Effector memory CD4-positive, alpha-beta T cell (primary cell): ENCODE measurements at regions not wholly inside any gene's neighbourhood (a gene's known extent, or its start where the extent isn't known, plus 50 kb on each side); places are given as distances from the start of the nearest gene placed in this dataset.
"Not testable (repeated sequence)": the region's sequence is repeated elsewhere in the genome, so short reads cannot be mapped to it uniquely, and the experiment has no call there.

Source experiments
- DNase-seq, 3 donors: peaks; one replicate each; pipeline ENCODE4 v3.0.0-alpha.2; 2020
- H3K27ac ChIP-seq: 2 replicates; pipeline ENCODE4 v1.7.0; 2013; ENCODE audit warnings: mild to moderate bottlenecking, low read length, moderate library complexity; ENCODE audit not compliant: insufficient read depth, poor library complexity, severe bottlenecking
- H3K27me3 ChIP-seq: replicated peaks from 2 replicates; pipeline ENCODE4 v1.7.0; 2013; ENCODE audit warnings: mild to moderate bottlenecking, low read length; ENCODE audit not compliant: insufficient read depth, control insufficient read depth, poor library complexity, severe bottlenecking
- H3K36me3 ChIP-seq: 2 replicates; pipeline ENCODE4 v1.7.0; 2013; ENCODE audit warnings: mild to moderate bottlenecking, low read length, moderate library complexity; ENCODE audit not compliant: control insufficient read depth, insufficient read depth
- H3K4me1 ChIP-seq: 2 replicates; pipeline ENCODE4 v1.7.0; 2013; ENCODE audit warnings: low read length, mild to moderate bottlenecking; ENCODE audit not compliant: control insufficient read depth, insufficient read depth, poor library complexity, severe bottlenecking
- H3K4me3 ChIP-seq: 2 replicates; pipeline ENCODE4 v1.7.0; 2013; ENCODE audit warnings: low read length, low read depth, mild to moderate bottlenecking; ENCODE audit not compliant: insufficient read depth, poor library complexity, severe bottlenecking
- H3K9me3 ChIP-seq: 2 replicates; pipeline ENCODE4 v1.7.0; 2013; ENCODE audit warnings: mild to moderate bottlenecking, low read length, moderate library complexity; ENCODE audit not compliant: control insufficient read depth

DNA sequence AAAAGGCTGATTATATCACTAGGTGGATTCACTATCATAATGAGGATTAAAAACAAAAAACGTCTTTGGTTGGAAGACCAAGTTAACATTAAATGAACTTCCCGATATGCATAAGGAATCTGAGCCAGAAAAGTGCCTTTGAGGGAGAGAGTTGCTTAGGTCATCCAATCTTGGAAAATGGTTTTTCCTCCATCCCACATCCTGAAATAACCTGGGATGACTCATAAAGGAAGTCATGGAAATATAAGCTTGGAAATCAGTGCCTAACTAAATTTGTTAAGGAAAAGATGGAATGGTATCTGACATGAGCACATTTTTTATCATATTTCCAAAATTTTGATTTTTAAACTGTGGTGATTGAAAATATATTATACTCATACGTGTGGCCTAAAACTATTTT lies 66.0 kb downstream of the KBTBD8 start:
- no peaks in the 10 kb centered on the region for H3K9me3 ChIP-seq
- no peak overlapping the region for H3K27ac ChIP-seq
- H3K4me1 ChIP-seq = no peaks in the 10 kb centered on the region
- H3K36me3 ChIP-seq = no peaks in the 10 kb centered on the region
- H3K27me3 ChIP-seq = no peaks in the 10 kb centered on the region
- no peak overlapping the region for H3K4me3 ChIP-seq
- DNase-seq = no peak

DNA sequence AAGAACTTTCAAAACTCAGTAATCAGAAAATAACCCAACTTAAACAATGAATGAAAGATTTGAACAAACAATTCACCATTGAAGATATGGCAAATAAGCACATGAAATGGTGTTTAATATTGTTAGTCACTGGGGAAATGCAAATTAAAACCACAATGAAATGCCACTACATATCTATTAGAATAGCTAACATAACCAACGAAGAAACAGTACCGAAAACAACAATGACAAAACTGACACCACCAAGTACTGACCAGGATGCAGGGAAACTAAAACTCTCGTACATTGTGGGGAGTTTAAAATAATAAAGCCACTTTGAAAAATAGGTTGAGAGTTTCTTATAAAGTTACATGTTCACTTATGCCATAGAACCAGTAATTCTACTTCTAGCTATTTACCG lies 69.1 kb downstream of the KBTBD8 start:
- Histone ChIP-seq H3K27ac (no peak overlapping the region), H3K9me3 (no peaks in the 10 kb centered on the region), H3K4me3 (no peak overlapping the region), H3K4me1 (no peaks in the 10 kb centered on the region), H3K27me3 (no peaks in the 10 kb centered on the region), H3K36me3 (no peaks in the 10 kb centered on the region)
- no peak for DNase-seq

DNA sequence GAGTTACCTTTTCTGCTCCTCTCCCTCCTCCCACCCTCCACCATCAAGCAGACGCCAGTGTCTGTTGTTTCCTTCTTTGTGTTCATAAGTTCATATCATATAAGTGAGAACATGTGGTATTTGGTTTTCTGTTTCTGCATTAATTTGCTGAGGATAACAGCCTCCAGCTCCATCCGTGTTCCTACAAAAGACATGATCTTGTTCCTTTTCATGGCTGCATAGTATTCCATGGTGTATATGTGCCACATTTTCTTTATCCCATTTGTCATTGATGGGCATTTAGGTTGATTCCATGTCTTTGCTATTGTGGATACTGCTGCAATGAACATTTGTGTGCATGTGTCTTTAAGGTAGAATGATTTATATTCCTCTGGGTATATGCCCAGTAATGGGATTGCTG lies 74.5 kb downstream of the KBTBD8 start:
- H3K27me3 ChIP-seq, H3K9me3 ChIP-seq, H3K4me3 ChIP-seq, H3K27ac ChIP-seq, H3K36me3 ChIP-seq, DNase-seq, H3K4me1 ChIP-seq: not testable (repeated sequence)

DNA sequence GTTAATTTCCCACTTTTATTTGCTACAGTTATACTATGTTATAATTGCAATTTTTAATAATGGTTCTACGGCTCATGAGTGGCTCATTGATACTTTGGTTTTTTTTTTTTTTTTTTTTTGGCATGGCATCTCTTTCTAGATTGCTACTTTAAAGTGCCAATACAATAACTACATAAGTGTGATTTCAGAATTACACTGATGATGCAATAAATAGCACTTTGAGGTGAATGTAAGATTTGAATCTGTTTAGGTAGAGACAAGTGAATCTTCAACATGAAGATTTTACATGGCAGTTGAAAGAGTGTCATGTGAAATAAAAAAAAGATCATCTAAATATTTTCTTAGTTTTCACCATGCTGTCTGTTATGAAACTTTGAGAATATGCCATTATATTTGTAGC lies 75.7 kb downstream of the KBTBD8 start:
- Histone ChIP-seq H3K4me3 (no peak overlapping the region), H3K36me3 (no peaks in the 10 kb centered on the region), H3K4me1 (no peaks in the 10 kb centered on the region), H3K27me3 (no peaks in the 10 kb centered on the region), H3K9me3 (no peaks in the 10 kb centered on the region), H3K27ac (no peak overlapping the region)
- no peak for DNase-seq

DNA sequence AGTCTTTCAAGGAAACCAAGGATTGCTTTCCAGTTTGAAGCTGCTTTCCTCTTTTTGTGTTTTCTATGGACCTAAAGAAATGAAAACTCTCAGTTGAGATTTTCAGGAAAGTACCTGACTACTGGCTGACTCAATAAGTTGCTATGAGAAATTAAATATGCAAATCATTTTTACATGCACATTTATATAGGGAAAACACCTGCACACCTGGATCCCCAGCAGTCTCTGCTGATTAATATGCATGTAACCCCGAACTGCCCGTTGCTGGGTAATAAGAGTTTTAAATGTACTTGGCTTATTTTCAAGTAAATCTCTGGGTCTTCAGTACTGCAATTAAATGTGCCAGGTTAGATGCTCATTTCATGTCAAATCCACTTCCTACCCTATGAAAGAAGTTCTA lies 77.2 kb downstream of the KBTBD8 start:
- H3K27ac ChIP-seq = no peak overlapping the region
- H3K9me3 ChIP-seq = no peaks in the 10 kb centered on the region
- no peaks in the 10 kb centered on the region for H3K36me3 ChIP-seq
- no peak for DNase-seq
- H3K4me3 ChIP-seq = no peak overlapping the region
- H3K4me1 ChIP-seq = no peaks in the 10 kb centered on the region
- H3K27me3 ChIP-seq = no peaks in the 10 kb centered on the region

DNA sequence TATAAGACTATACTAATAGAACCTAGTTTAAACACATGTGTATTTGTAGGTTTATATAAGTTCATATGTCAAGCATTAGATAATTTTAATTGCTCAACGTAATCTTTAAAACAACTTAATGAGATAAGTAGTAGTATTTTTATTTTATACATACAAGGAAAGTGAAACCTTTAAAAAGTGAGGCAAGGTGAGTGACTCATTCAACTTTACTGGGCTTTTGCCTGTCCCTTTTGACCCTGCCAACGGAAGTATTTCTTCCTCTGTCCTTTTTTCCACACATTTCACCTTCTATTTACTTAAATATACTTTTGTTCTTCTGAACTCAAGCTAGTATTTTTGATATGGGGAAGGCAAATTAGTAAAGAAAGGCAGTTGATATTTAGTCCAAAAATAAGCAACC lies 78.5 kb downstream of the KBTBD8 start:
- H3K9me3 ChIP-seq = no peaks in the 10 kb centered on the region
- H3K4me3 ChIP-seq = no peak overlapping the region
- no peaks in the 10 kb centered on the region for H3K27me3 ChIP-seq
- no peak overlapping the region for H3K27ac ChIP-seq
- H3K36me3 ChIP-seq = no peaks in the 10 kb centered on the region
- H3K4me1 ChIP-seq = no peaks in the 10 kb centered on the region
- no peak for DNase-seq

DNA sequence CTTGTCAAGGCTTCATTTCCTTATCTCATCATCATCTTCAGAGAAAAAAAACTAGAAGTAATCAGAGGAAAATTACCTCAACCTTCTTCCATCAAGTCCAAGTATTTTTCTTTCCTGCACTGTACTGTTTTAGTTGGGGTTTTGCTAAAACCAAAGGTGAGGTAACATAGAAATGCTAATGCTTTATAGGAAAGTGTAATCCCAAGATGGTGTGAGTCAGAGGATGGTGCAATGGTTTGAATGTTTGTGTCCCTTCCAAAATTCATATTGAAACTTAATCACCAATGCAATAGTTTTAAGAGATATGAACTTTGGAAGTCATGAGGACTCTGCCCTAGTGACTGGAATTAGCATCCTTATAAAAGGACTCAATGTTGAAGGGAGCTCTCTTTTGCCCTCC lies 79.5 kb downstream of the KBTBD8 start:
- no peaks in the 10 kb centered on the region for H3K9me3 ChIP-seq
- no peaks in the 10 kb centered on the region for H3K27me3 ChIP-seq
- H3K4me3 ChIP-seq = no peak overlapping the region
- no peak overlapping the region for H3K27ac ChIP-seq
- no peaks in the 10 kb centered on the region for H3K36me3 ChIP-seq
- no peak for DNase-seq
- peaks cover 2% of the 10 kb centered on the region for H3K4me1 ChIP-seq

DNA sequence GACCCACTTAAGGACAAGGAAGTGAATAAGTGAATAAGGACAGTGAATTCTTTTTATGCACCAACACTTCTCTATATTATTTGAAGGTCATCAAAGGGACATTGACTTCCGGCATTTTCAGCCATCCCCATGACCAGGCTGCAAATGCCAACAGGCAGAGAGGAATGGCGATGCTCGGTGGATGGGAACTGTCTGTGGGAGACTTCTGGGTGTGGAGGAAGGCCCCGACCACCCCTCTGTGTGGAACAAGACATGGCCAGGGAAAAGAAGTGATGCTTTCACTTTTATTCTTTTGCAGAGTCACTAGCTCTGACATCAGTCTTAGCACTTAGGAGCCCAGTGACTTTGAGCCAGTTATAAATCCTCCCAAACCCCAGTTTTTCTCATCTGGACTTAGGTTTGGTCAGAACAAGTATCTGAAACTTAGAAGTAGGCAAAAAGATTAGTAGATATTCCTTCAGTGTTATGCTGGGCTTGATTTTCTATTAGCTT lies 84.5 kb downstream of the KBTBD8 start:
- no peaks in the 10 kb centered on the region for H3K36me3 ChIP-seq
- DNase-seq = no peak
- peaks cover 7% of the 10 kb centered on the region for H3K9me3 ChIP-seq
- H3K4me3 ChIP-seq = no peak overlapping the region
- H3K4me1 ChIP-seq = peaks cover 15% of the 10 kb centered on the region
- no peaks in the 10 kb centered on the region for H3K27me3 ChIP-seq
- H3K27ac ChIP-seq = no peak overlapping the region

DNA sequence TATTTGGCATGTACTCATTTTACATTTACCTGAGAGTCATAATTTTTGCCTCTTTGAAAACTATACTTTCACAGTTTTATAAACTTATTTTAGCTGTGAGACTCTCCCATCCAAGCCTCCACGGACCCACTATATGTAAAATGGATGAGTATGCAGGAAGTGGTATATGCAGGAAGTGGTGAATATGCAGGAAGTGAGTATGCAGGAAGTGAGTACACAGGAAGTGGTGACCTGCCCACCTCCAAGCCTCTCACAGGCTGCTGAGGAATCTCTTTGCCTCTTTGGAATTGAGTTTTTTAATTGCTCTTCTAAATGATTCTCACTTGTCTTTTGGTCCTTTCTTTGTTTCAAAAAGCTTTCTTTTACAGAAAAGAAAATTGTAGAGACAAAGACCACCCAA lies 85.2 kb downstream of the KBTBD8 start:
- Histone ChIP-seq H3K27me3 (no peaks in the 10 kb centered on the region), H3K36me3 (no peaks in the 10 kb centered on the region), H3K9me3 (peaks cover 7% of the 10 kb centered on the region), H3K4me3 (no peak overlapping the region), H3K27ac (no peak overlapping the region), H3K4me1 (peaks cover 15% of the 10 kb centered on the region)
- peak in 2 of 3 donors; percentile 3 to 20 for DNase-seq

DNA sequence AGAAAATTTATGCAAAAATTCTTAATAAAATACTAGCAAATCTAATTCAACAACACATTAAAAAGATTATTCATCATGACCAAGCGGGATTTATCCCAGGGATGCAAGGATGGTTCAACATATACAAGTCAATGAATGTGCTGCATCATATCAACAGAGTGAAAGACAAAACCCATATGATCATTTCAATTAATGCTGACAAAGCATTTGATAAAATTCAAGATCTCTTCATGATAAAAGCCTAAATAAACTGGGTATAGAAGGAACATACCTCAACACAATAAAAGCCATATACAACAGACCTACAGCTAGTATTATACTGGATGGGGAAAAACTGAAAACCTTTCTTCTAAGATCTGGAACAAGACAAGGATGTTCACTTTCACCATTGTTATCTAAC lies 89.7 kb downstream of the KBTBD8 start:
- H3K27me3 ChIP-seq = no peaks in the 10 kb centered on the region
- peaks cover 12% of the 10 kb centered on the region for H3K4me1 ChIP-seq
- H3K27ac ChIP-seq = no peak overlapping the region

DNA sequence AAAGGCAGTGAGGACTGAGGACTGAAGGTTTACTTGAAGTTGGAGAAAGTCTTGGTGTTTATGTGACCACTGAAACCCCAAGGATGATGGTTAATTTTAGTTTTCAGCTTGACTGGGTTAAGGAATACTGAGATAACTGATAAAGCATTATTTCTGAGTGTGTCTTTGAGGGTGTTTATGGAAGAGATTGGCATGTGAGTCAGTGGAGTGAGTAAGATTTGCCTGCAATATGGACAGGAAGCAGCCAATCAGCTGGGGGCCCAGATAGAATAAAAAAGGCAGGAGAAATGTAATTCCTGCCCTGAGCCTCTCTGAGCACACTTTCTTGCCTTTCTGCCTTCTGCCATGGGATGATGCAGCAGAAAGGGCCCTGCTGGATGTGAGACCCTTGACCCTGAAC lies 92.4 kb downstream of the KBTBD8 start:
- H3K4me1 ChIP-seq = no peaks in the 10 kb centered on the region
- H3K9me3 ChIP-seq = peaks cover 7% of the 10 kb centered on the region
- no peaks in the 10 kb centered on the region for H3K36me3 ChIP-seq
- H3K4me3 ChIP-seq = no peak overlapping the region
- no peak for DNase-seq
- H3K27ac ChIP-seq = no peak overlapping the region
- H3K27me3 ChIP-seq = no peaks in the 10 kb centered on the region

More for the DNA sequence above, 89.7 kb downstream of the KBTBD8 start:
- H3K9me3 ChIP-seq = peaks cover 7% of the 10 kb centered on the region
- DNase-seq = no peak
- no peaks in the 10 kb centered on the region for H3K36me3 ChIP-seq
- H3K4me3 ChIP-seq = no peak overlapping the region
